ENCODE measurements at regions not wholly inside any gene's neighbourhood (a gene's known extent, or its start where the extent isn't known, plus 50 kb on each side); places are given as distances from the start of the nearest gene placed in this dataset.

GRCh38 chr12:115870510-115870909 is 407.0 kb downstream of the MED13L start (continued):
- TF ChIP-seq ZBTB33 (IDR thresholded peaks at IDR 0.05) = no peak
- TF ChIP-seq FOXA1 (IDR thresholded peaks at IDR 0.05) = no peak
- no peak for TF ChIP-seq YY1 (IDR thresholded peaks at IDR 0.05)
- TF ChIP-seq CTCF (IDR thresholded peaks at IDR 0.05; ENCODE audit: low read depth, low read length, missing input control) = no peak
- no peak for TF ChIP-seq SP1 (IDR thresholded peaks at IDR 0.05)
- TF ChIP-seq RAD21 (IDR thresholded peaks at IDR 0.05) = no peak
- no peak for TF ChIP-seq GABPA (IDR thresholded peaks at IDR 0.05 in 1 of 2, conservative IDR thresholded peaks at IDR 0.05 in 1 of 2)
- no peak for TF ChIP-seq HNF4A (conservative IDR thresholded peaks at IDR 0.05)

GRCh38 chr12:115870021-115870420 is 407.5 kb downstream of the MED13L start:
- 68% methylated on average over 4 of the region's 4 CpGs for WGBS

More at GRCh38 chr12:115870021-115870420, 407.5 kb downstream of the MED13L start:
- Histone ChIP-seq H3K9me3 (ENCODE audit: control insufficient read depth in 4 of 4, low read length in 3 of 4) (no peaks in the 10 kb centered on the region), H3K27me3 (ENCODE audit: control insufficient read depth in 4 of 4, insufficient read depth in 4 of 4, low read length in 3 of 4) (peaks cover 0 to 5% (median 0%) of the 10 kb centered on the region in 4 donors), H3K9ac (ENCODE audit: low read depth in 1 of 2, low read length in 2 of 2) (no peak overlapping the region), H3K4me1 (ENCODE audit: control insufficient read depth in 4 of 4, insufficient read depth in 4 of 4, low read length in 3 of 4) (no peaks in the 10 kb centered on the region), H3K4me3 (ENCODE audit: low read depth in 1 of 3, low read length in 3 of 3) (no peak overlapping the region), H3K27ac (ENCODE audit: low read depth in 1 of 2, low read length in 2 of 2) (no peak overlapping the region), H3K36me3 (ENCODE audit: control insufficient read depth in 4 of 4, insufficient read depth in 3 of 4, low read depth in 1 of 4, low read length in 3 of 4) (no peaks in the 10 kb centered on the region)
- DNase-seq (ENCODE audit: low spot score) = no peak
- TF ChIP-seq ATF3 (IDR thresholded peaks at IDR 0.05) (no peak), MAX (IDR thresholded peaks at IDR 0.05) (no peak), RAD21 (IDR thresholded peaks at IDR 0.05) (no peak), FOXA2 (IDR thresholded peaks at IDR 0.05) (no peak), JUND (IDR thresholded peaks at IDR 0.05) (no peak), REST (IDR thresholded peaks at IDR 0.05) (no peak), ZBTB33 (IDR thresholded peaks at IDR 0.05) (no peak), SP1 (IDR thresholded peaks at IDR 0.05) (no peak), EGR1 (IDR thresholded peaks at IDR 0.05; ENCODE audit: low read depth in 2 of 2) (no peak), CTCF (IDR thresholded peaks at IDR 0.05; ENCODE audit: low read depth, low read length, missing input control) (no peak), HNF4A (conservative IDR thresholded peaks at IDR 0.05) (no peak), YY1 (IDR thresholded peaks at IDR 0.05) (no peak)

All from liver (tissue), 8 donors.